Spleen (tissue), 7 donors: ENCODE measurements at regions not wholly inside any gene's neighbourhood (a gene's known extent, or its start where the extent isn't known, plus 50 kb on each side); places are given as distances from the start of the nearest gene placed in this dataset.

ENCODE experiments used
- POLR2A ChIP-seq, 3 donors: fragments of 450-650 bp; IDR thresholded peaks; one replicate each; pipeline ENCODE4 v1.5.1; 2017; ENCODE audit warnings: antibody characterized with exemption in 3 of 3, mild to moderate bottlenecking in 1 of 3
- TF ChIP-seq, protein P1 (sequence below), 11 experiments: fragments of 200-600 bp in 7 of 11; fragments of 450-650 bp in 4 of 11; sonication (generic) in 4 of 11; IDR thresholded peaks in 8 of 11; conservative IDR thresholded peaks in 3 of 11; 1 replicate in 7 of 11; 2 replicates in 4 of 11; pipeline versions ENCODE4 v1.4.0 to v1.8.0; 2016 to 2021; ENCODE audit warnings: antibody characterized with exemption in 11 of 11, inconsistent platforms in 4 of 11, mild to moderate bottlenecking in 1 of 11
- donor health status: DM: no; HTN: no; CAD: no; lungs with moderate emphysema.
- donor health status: DM: no; HTN: no; CAD: no.
- donor health status: DM: no; HTN: no; CAD: no.

DNA sequence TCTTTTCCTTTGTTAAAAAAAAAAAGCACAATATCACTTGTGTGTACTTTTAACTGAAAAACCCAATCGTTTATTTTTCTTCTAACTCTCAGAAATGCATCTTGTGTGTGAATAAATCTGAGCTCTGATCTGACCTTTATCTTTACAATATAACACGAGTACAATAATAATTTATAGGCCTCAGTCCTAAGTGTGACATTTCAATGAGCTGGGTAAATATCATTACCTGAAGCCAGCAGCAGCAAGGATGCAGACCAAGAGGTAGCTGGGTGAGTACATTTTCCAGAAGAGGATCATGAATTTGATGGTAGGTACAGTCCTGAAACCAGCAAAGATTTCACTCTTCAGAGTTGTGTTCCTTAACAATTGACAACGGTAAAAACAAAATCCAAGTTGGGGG lies 264.0 kb upstream of the KIF2A start:
- TF ChIP-seq, protein P1, sequence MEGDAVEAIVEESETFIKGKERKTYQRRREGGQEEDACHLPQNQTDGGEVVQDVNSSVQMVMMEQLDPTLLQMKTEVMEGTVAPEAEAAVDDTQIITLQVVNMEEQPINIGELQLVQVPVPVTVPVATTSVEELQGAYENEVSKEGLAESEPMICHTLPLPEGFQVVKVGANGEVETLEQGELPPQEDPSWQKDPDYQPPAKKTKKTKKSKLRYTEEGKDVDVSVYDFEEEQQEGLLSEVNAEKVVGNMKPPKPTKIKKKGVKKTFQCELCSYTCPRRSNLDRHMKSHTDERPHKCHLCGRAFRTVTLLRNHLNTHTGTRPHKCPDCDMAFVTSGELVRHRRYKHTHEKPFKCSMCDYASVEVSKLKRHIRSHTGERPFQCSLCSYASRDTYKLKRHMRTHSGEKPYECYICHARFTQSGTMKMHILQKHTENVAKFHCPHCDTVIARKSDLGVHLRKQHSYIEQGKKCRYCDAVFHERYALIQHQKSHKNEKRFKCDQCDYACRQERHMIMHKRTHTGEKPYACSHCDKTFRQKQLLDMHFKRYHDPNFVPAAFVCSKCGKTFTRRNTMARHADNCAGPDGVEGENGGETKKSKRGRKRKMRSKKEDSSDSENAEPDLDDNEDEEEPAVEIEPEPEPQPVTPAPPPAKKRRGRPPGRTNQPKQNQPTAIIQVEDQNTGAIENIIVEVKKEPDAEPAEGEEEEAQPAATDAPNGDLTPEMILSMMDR (IDR thresholded peaks at IDR 0.05 in 8 of 11, conservative IDR thresholded peaks at IDR 0.05 in 3 of 11), result no peak
- TF ChIP-seq POLR2A (IDR thresholded peaks at IDR 0.05), result no peak
